Nephron (organoid): ENCODE measurements at regions not wholly inside any gene's neighbourhood (a gene's known extent, or its start where the extent isn't known, plus 50 kb on each side); places are given as distances from the start of the nearest gene placed in this dataset.

Experiments
- H3K27ac Mint-ChIP-seq, 3 experiments: 2 replicates each; pipeline ENCODE4 v1.8.0; 2020; ENCODE audit warnings: mixed read lengths in 3 of 3, mild to moderate bottlenecking in 2 of 3, moderate library complexity in 1 of 3
- H3K27me3 Mint-ChIP-seq: 2 replicates; pipeline ENCODE4 v1.8.0; 2021; ENCODE audit warnings: low read depth, mild to moderate bottlenecking, moderate library complexity, mixed read lengths
- H3K36me3 Mint-ChIP-seq: 2 replicates; pipeline ENCODE4 v1.8.0; 2020; ENCODE audit warnings: low read depth, mixed read lengths
- H3K4me1 Mint-ChIP-seq: 2 replicates; pipeline ENCODE4 v1.8.0; 2020; ENCODE audit warnings: mixed read lengths
- H3K4me3 Mint-ChIP-seq, 3 experiments: 2 replicates each; pipeline ENCODE4 v1.8.0; 2020; ENCODE audit warnings: mild to moderate bottlenecking in 3 of 3, mixed read lengths in 3 of 3, moderate library complexity in 2 of 3
- H3K9me3 Mint-ChIP-seq: 2 replicates; pipeline ENCODE4 v1.8.0; 2020; ENCODE audit warnings: mixed read lengths
- CTCF ChIP-seq, 3 experiments: fragments of 200-600 bp; sonication (generic); IDR thresholded peaks; one replicate each; pipeline ENCODE4 v1.5.0; 2021; ENCODE audit warnings: antibody characterized with exemption in 3 of 3; ENCODE audit not compliant: unreplicated experiment in 3 of 3

GRCh38 chr1:240693844-240694243, 81.9 kb upstream of the GREM2 start:
- Mint-ChIP-seq H3K9me3 (no peaks in the 10 kb centered on the region), H3K27me3 (peaks cover 4% of the 10 kb centered on the region), H3K36me3 (no peaks in the 10 kb centered on the region), H3K27ac (no peak overlapping the region), H3K4me3 (no peak overlapping the region), H3K4me1 (peaks cover 25% of the 10 kb centered on the region)
- TF ChIP-seq CTCF (IDR thresholded peaks at IDR 0.05; ENCODE audit: unreplicated experiment in 3 of 3): no peak

- H3K4me1 Mint-ChIP-seq: peaks cover 25% of the 10 kb centered on the region
- no peak for TF ChIP-seq CTCF (IDR thresholded peaks at IDR 0.05; ENCODE audit: unreplicated experiment in 3 of 3)
- no peak overlapping the region for H3K27ac Mint-ChIP-seq
- H3K36me3 Mint-ChIP-seq: no peaks in the 10 kb centered on the region
- H3K27me3 Mint-ChIP-seq: peaks cover 4% of the 10 kb centered on the region
- H3K4me3 Mint-ChIP-seq: no peak overlapping the region
- H3K9me3 Mint-ChIP-seq: no peaks in the 10 kb centered on the region
These were observed 81.1 kb upstream of the GREM2 start for GRCh38 chr1:240693036-240693435.

- peak; percentile 62 to 78 (median 73) for TF ChIP-seq CTCF (IDR thresholded peaks at IDR 0.05; ENCODE audit: unreplicated experiment in 3 of 3)
- Mint-ChIP-seq H3K27me3 (peaks cover 4% of the 10 kb centered on the region), H3K27ac (peak overlapping the region in 1 of 3 experiments; percentile 11), H3K4me3 (no peak overlapping the region), H3K9me3 (no peaks in the 10 kb centered on the region), H3K4me1 (peaks cover 25% of the 10 kb centered on the region), H3K36me3 (no peaks in the 10 kb centered on the region)
These were observed 80.2 kb upstream of the GREM2 start for GRCh38 chr1:240691909-240692705.

GRCh38 chr1:240691501-240691900, 79.5 kb upstream of the GREM2 start:
- H3K4me3 Mint-ChIP-seq: no peak overlapping the region
- H3K27me3 Mint-ChIP-seq: peaks cover 4% of the 10 kb centered on the region
- TF ChIP-seq CTCF (IDR thresholded peaks at IDR 0.05; ENCODE audit: unreplicated experiment in 3 of 3): no peak
- no peaks in the 10 kb centered on the region for H3K36me3 Mint-ChIP-seq
- H3K9me3 Mint-ChIP-seq: no peaks in the 10 kb centered on the region
- H3K4me1 Mint-ChIP-seq: peaks cover 25% of the 10 kb centered on the region
- peak overlapping the region in 1 of 3 experiments; percentile 11 for H3K27ac Mint-ChIP-seq

GRCh38 chr1:240687820-240688219, 75.9 kb upstream of the GREM2 start:
- H3K27ac Mint-ChIP-seq: no peak overlapping the region
- H3K9me3 Mint-ChIP-seq: no peaks in the 10 kb centered on the region
- peaks cover 7% of the 10 kb centered on the region for H3K27me3 Mint-ChIP-seq
- no peak overlapping the region for H3K4me3 Mint-ChIP-seq
- peaks cover 12% of the 10 kb centered on the region for H3K4me1 Mint-ChIP-seq
- TF ChIP-seq CTCF (IDR thresholded peaks at IDR 0.05; ENCODE audit: unreplicated experiment in 3 of 3): no peak
- H3K36me3 Mint-ChIP-seq: no peaks in the 10 kb centered on the region

GRCh38 chr1:240683576-240683975, 71.6 kb upstream of the GREM2 start:
- H3K27me3 Mint-ChIP-seq: peaks cover 6% of the 10 kb centered on the region
- TF ChIP-seq CTCF (IDR thresholded peaks at IDR 0.05; ENCODE audit: unreplicated experiment in 3 of 3): no peak
- no peak overlapping the region for H3K4me3 Mint-ChIP-seq
- H3K27ac Mint-ChIP-seq: no peak overlapping the region
- H3K36me3 Mint-ChIP-seq: no peaks in the 10 kb centered on the region
- H3K4me1 Mint-ChIP-seq: no peaks in the 10 kb centered on the region
- peaks cover 13% of the 10 kb centered on the region for H3K9me3 Mint-ChIP-seq
